NCI-H748 treated with DMSO at 0.1 percent for 48 hours (cell line): ENCODE measurements at regions not wholly inside any gene's neighbourhood (a gene's known extent, or its start where the extent isn't known, plus 50 kb on each side); places are given as distances from the start of the nearest gene placed in this dataset.
A peak's percentile ranks its signal among the peaks of the same experiment; 100 is the strongest.

Source experiments
- DNase-seq: peaks from one replicate; lab custom pipeline; 2025; lab: John Stamatoyannopoulos, UW

GRCh38 chr6:145020543-145020942 lies 714.8 kb downstream of the EPM2A start:
- DNase-seq = no peak

GRCh38 chr6:145022199-145022796 lies 713.0 kb downstream of the EPM2A start:
- DNase-seq = no peak

- no peak for DNase-seq
Observed at GRCh38 chr6:145023116-145023726, 712.1 kb downstream of the EPM2A start.

- DNase-seq = peak; percentile 84
Observed at GRCh38 chr6:145025488-145025887, 709.8 kb downstream of the EPM2A start.

- DNase-seq = no peak
Observed at GRCh38 chr6:145026267-145026679, 709.0 kb downstream of the EPM2A start.

GRCh38 chr6:145028144-145028818 lies 707.0 kb downstream of the EPM2A start:
- DNase-seq = peak; percentile 35

- DNase-seq = no peak
Observed at GRCh38 chr6:145031001-145031400, 704.3 kb downstream of the EPM2A start.

- DNase-seq = no peak
Observed at GRCh38 chr6:145031962-145032361, 703.4 kb downstream of the EPM2A start.

- DNase-seq = no peak
Observed at GRCh38 chr6:145032562-145033145, 702.7 kb downstream of the EPM2A start.

GRCh38 chr6:145034664-145035063 lies 700.7 kb downstream of the EPM2A start:
- no peak for DNase-seq

- no peak for DNase-seq
Observed at GRCh38 chr6:145036236-145036635, 699.1 kb downstream of the EPM2A start.

GRCh38 chr6:145036848-145037567 lies 698.3 kb downstream of the EPM2A start:
- no peak for DNase-seq

GRCh38 chr6:145042559-145042958 lies 692.8 kb downstream of the EPM2A start:
- no peak for DNase-seq

- no peak for DNase-seq
Observed at GRCh38 chr6:145043926-145044500, 691.3 kb downstream of the EPM2A start.

- no peak for DNase-seq
Observed at GRCh38 chr6:145044641-145045246, 690.6 kb downstream of the EPM2A start.

GRCh38 chr6:145045582-145045981 lies 689.7 kb downstream of the EPM2A start:
- no peak for DNase-seq

- no peak for DNase-seq
Observed at GRCh38 chr6:145047891-145048290, 687.4 kb downstream of the EPM2A start.

GRCh38 chr6:145051661-145052060 lies 683.7 kb downstream of the EPM2A start:
- no peak for DNase-seq

- no peak for DNase-seq
Observed at GRCh38 chr6:145055567-145055966, 679.8 kb downstream of the EPM2A start.

- DNase-seq = no peak
Observed at GRCh38 chr6:145060714-145061113, 674.6 kb downstream of the EPM2A start.

GRCh38 chr6:145063091-145063490 lies 672.2 kb downstream of the EPM2A start:
- no peak for DNase-seq

- DNase-seq = no peak
Observed at GRCh38 chr6:145067430-145067829, 667.9 kb downstream of the EPM2A start.
